ENCODE measurements at regions not wholly inside any gene's neighbourhood (a gene's known extent, or its start where the extent isn't known, plus 50 kb on each side); places are given as distances from the start of the nearest gene placed in this dataset.

- TF ChIP-seq CHD7 (IDR thresholded peaks at IDR 0.05; ENCODE audit: insufficient replicate concordance, low read length) (no peak), SRF (IDR thresholded peaks at IDR 0.05; ENCODE audit: low read depth, low read length) (no peak), CREB1 (IDR thresholded peaks at IDR 0.05) (no peak), SP4 (IDR thresholded peaks at IDR 0.05; ENCODE audit: low read length) (no peak), NANOG (IDR thresholded peaks at IDR 0.05; ENCODE audit: insufficient read depth, low read depth, low read length, poor library complexity, severe bottlenecking) (no peak), CBX8 (IDR thresholded peaks at IDR 0.05; ENCODE audit: borderline replicate concordance, low read depth, low read length) (no peak), GTF2F1 (IDR thresholded peaks at IDR 0.05; ENCODE audit: borderline replicate concordance, low read depth, low read length) (no peak), SUZ12 (IDR thresholded peaks at IDR 0.05; ENCODE audit: low read length) (no peak), MAFK (IDR thresholded peaks at IDR 0.05; ENCODE audit: low read depth, low read length) (no peak), HDAC6 (IDR thresholded peaks at IDR 0.05; ENCODE audit: low read depth, low read length) (no peak), SP1 (IDR thresholded peaks at IDR 0.05; ENCODE audit: low read depth, low read length) (no peak)
Measured at GRCh38 chr4:12172198-12172973, 743.7 kb upstream of the HS3ST1 start (continued).
